HFF-Myc (cell line): ENCODE measurements at regions not wholly inside any gene's neighbourhood (a gene's known extent, or its start where the extent isn't known, plus 50 kb on each side); places are given as distances from the start of the nearest gene placed in this dataset.
A peak's percentile ranks its signal among the peaks of the same experiment; 100 is the strongest.

Source experiments
- DNase-seq: peaks from one replicate; pipeline ENCODE4 v3.0.0-alpha.2; 2011; ENCODE audit warnings: low read depth; ENCODE audit errors: extremely low read depth
- H3K4me3 ChIP-seq: replicated peaks from 2 replicates; pipeline ENCODE4 v1.5.1; 2011; ENCODE audit warnings: low read depth, mild to moderate bottlenecking, control low read depth, low read length
- CTCF ChIP-seq: IDR thresholded peaks from 2 replicates; pipeline ENCODE4 v1.5.1; 2012; ENCODE audit warnings: mild to moderate bottlenecking, low read depth, low read length, control low read depth; ENCODE audit errors: missing control alignments

GRCh38 chr2:188119112-188119838, 172.4 kb upstream of the GULP1 start:
- no peak overlapping the region for H3K4me3 ChIP-seq
- no peak for TF ChIP-seq CTCF
- peak; percentile 9 for DNase-seq

GRCh38 chr2:188122985-188123384, 168.7 kb upstream of the GULP1 start:
- DNase-seq = no peak
- H3K4me3 ChIP-seq = no peak overlapping the region
- TF ChIP-seq CTCF = no peak

- no peak for TF ChIP-seq CTCF
- H3K4me3 ChIP-seq = no peak overlapping the region
- DNase-seq = no peak
These were observed 162.0 kb upstream of the GULP1 start for GRCh38 chr2:188129677-188130076.

GRCh38 chr2:188130317-188130716, 161.4 kb upstream of the GULP1 start:
- no peak for TF ChIP-seq CTCF
- H3K4me3 ChIP-seq = no peak overlapping the region
- DNase-seq = no peak

GRCh38 chr2:188131281-188131680, 160.4 kb upstream of the GULP1 start:
- no peak for TF ChIP-seq CTCF
- H3K4me3 ChIP-seq = no peak overlapping the region

GRCh38 chr2:188132385-188132784, 159.3 kb upstream of the GULP1 start:
- no peak for TF ChIP-seq CTCF
- DNase-seq = no peak
- no peak overlapping the region for H3K4me3 ChIP-seq

More at GRCh38 chr2:188131281-188131680, 160.4 kb upstream of the GULP1 start:
- DNase-seq = no peak

- TF ChIP-seq CTCF = no peak
- H3K4me3 ChIP-seq = no peak overlapping the region
- DNase-seq = no peak
These were observed 157.4 kb upstream of the GULP1 start for GRCh38 chr2:188134241-188134640.
